Activated CD4-positive, alpha-beta T cell treated with anti-CD3 and anti-CD28 coated beads, Interleukin-2, amount 50 U/mL, for 4 hours (primary cell): ENCODE measurements at regions not wholly inside any gene's neighbourhood (a gene's known extent, or its start where the extent isn't known, plus 50 kb on each side); places are given as distances from the start of the nearest gene placed in this dataset.
"Not testable (repeated sequence)": the region's sequence is repeated elsewhere in the genome, so short reads cannot be mapped to it uniquely, and the experiment has no call there.

ENCODE experiments used
- DNase-seq, 2 experiments: peaks; one replicate each; pipeline ENCODE4 v3.0.0-alpha.2; 2020

DNA sequence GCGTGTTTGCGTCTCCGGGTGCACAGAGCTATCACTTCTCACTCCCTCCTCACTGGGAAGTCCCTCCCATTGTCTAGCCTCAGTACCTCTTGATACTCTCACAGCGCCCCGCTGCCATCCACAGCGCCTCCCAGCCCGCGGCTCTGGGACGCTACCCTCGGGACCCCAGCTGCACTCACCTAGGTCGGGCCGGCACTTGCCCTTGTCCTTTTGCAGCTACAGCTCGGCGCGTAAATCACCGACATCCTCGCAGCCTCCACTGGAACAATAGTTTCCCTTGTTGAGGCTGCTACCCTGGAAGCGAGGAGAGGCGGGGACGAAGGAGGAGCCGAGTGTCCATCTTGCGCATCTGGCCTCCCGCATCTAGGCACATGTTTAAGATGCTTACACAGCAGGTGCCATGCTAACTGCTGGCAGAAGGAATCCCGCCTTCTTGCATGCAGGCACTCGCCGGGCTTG, 269.5 kb upstream of the HSFY2 start:
- no peak for DNase-seq

GRCh38 chrY:19042306-19042958, 268.9 kb upstream of the HSFY2 start:
- DNase-seq = no peak

- DNase-seq = no peak
Observed at GRCh38 chrY:19026631-19027030, 253.1 kb upstream of the HSFY2 start.

DNA sequence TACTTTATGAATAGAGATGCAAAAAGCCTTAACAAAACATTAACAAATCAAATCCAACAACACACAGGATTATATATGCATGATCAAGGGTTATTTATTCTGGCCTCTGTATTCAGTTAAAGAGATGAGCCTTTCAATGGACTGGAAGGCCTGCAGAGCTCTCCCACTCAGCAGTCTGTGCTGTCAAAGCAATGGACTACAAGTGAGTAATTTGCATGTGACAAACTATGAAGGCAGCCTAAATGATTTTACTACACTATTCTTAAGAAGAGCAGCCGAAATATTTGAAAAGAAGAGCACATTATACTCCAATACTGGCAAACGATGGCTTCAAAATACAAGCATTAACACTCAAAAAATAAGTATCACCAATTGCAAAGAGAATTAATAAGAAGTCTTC, 250.4 kb upstream of the HSFY2 start:
- no peak for DNase-seq

- DNase-seq = no peak
Observed at GRCh38 chrY:19020193-19020592, 246.7 kb upstream of the HSFY2 start.

- DNase-seq = no peak
Observed at GRCh38 chrY:19016990-19017389, 243.5 kb upstream of the HSFY2 start.

GRCh38 chrY:19015854-19016253, 242.3 kb upstream of the HSFY2 start:
- DNase-seq = no peak

GRCh38 chrY:19015213-19015612, 241.7 kb upstream of the HSFY2 start:
- DNase-seq = no peak

DNA sequence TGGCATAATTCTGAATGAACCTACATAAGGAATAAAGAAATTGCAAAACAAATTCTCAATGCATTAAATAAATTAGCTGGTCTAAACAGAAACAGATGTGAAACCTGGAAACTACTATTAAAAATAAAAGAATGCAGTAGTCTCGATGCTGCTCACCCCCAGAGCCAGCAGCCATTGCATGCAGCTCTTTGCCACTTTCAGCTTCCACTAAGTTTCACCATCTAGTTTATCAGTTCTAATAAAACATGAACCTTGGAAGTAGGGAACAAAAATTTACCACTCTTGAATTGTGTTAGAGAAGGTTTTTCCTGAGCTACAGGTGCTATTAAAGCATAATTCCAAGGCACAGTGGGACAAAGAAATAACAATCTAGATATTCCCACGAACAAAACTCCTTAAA, 239.4 kb upstream of the HSFY2 start:
- no peak for DNase-seq

DNA sequence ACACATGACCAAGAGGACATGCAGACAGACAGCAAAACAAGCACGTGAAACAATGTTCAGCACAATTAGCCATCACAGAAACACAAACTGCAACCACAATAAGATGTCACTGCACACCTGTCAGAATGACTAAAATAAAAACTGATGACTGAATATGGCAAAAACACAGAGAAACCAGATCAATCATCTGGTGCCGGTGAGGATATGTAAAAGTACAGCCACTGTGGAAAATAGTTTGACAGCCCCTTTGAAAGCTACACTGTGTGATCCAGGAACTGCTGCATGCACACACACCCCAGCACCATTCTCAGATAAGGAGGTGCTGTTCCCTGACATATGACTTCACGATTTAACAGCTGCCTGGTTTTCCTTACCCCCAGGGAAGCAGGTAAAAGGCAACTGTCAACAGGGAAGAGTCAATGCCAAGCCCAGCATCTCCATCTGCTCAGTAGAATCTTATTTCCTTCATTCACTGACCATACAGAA, 238.1 kb upstream of the HSFY2 start:
- DNase-seq = no peak

DNA sequence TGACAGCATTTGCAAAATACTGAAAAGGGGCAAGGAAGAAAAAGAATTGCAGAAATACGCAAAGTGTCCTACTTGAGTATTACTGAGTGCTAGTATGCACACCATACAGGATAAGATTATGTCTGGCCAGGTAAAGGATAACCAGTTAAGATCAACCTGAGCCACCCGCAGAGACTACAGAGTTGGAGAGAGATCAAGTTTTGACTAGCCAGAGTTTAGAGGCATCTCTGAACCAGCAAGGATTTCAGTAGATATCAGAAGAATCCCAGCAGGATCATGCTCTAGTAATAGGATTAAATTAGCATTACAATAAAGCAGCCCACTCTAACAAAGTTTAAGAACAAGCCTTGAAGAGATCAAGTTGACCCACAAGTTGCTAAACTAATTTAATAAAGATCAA, 232.7 kb upstream of the HSFY2 start:
- DNase-seq = no peak

- DNase-seq = no peak
Observed at GRCh38 chrY:19005579-19005978, 232.0 kb upstream of the HSFY2 start.

- DNase-seq = no peak
Observed at GRCh38 chrY:18997635-18998240, 224.2 kb upstream of the HSFY2 start.

DNA sequence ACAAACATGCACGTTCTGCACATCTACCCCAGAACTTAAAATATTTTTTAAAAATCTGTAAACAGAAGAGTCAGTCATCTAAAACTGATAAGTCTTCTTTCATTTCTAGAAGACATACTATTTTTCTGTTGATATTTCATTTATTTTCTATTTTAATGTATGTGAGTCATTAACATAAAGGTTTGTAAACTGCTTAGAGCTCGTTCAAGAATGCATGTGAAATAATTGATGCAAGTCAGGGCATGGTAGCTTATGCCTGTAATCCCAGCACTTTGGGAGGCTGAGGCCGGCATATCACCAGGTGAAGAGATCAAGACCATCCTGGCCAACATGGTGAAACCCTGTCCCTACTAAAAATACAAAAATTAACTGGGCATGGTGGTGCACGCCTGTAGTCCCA, 219.9 kb upstream of the HSFY2 start:
- DNase-seq = no peak

- not testable (repeated sequence) for DNase-seq
Observed at GRCh38 chrY:18992684-18993083, 219.1 kb upstream of the HSFY2 start.

DNA sequence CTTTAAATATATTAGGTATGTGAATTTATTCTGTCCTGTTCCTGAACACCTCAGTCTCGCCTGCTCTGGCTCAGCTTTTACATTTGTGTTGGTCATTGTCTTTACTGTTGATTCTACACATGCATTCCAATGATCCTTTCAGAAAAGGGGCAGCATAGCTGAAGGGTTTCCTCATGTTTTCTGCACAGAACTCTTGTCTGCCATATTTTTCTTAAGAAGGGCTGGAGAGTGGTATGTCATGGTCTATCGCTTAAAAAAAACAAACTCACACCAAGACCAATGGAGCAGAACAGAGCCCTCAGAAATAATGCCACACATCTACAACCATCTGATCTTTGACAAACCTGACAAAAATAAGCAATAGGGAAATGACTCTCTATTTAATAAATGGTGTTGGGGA, 215.8 kb upstream of the HSFY2 start:
- DNase-seq = no peak

GRCh38 chrY:18966001-18966400, 192.5 kb upstream of the HSFY2 start:
- DNase-seq = no peak

DNA sequence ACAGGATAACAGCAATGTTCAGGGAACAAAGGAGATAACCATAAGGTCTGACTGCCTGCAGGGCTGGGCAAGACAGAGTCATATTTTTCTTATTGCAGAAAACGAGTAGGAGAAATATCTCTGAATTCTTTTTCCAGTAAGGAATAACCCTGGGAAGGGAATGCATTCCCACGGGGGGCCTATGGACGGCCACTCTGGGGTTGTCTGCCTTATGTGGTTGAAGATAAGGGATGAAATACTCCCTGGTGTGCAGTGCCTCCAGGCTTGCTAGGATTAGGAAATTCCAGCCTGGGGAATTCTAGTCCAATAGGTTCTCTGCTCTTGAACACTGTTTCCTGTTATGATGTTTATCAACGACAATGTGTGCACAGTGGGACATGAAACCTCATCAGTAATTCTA, 185.3 kb upstream of the HSFY2 start:
- DNase-seq = no peak

- DNase-seq = no peak
Observed at GRCh38 chrY:18951657-18952435, 178.3 kb upstream of the HSFY2 start.

DNA sequence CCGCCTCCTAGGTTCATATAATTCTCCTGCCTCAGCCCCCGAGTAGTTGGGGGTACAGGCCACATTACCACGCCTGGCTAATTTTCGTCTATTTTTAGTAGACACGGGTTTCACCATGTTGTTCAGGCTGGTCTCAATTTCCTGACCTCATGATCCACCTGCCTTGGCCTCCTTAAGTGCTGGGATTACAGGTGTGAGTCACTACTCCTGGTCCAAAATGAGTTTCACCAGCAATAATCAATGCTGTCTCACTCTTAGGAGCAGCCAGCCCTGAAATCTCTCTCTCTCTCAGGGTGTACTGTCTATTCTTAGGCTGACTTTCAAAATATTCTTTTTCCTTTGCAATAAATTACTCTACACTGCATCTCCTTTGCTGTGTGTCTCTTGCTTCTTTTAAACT, 177.5 kb upstream of the HSFY2 start:
- DNase-seq = no peak

GRCh38 chrY:18936831-18937230, 163.3 kb upstream of the HSFY2 start:
- DNase-seq = no peak

DNA sequence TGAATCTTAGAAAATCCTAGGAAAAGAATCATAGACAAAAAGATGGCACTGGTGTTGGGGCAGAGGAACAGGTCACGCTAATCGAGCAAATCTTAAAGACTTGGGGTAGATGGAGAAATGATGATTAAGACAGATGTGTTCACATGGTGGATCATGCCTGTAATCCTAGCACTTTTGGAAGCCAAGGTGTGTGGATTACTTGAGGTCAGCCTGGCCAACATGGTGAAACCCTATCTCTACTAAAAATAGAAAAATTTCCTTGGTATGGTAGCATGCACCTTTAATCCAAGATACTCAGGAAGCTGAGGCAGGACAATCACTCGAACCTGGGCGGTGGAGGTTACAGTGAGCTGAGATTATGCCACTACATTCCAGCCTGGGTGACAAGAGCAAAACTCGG, 145.7 kb upstream of the HSFY2 start:
- DNase-seq = no peak

- no peak for DNase-seq
Observed at GRCh38 chrY:18912846-18913245, 139.3 kb upstream of the HSFY2 start.

DNA sequence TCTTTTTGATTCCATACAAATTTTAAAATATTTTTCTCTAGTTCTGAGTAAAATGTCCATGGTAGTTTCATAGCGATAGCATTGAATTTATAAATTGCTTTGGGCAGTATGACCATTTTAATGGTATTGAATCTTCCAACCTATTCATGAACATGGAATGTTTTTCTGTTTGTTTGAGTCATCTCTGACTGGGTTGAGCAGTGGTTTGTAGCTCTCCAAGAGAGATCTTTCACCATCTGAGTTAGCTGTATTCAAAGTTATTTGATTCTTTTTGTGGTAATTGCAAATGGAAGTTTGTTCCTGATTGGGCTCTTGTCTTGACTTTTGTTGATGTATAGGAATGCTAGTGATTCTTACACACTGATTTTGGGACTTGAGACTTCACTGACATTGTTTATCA, 136.3 kb upstream of the HSFY2 start:
- DNase-seq = no peak
